Gastrocnemius medialis (tissue), 4 donors: ENCODE measurements at regions not wholly inside any gene's neighbourhood (a gene's known extent, or its start where the extent isn't known, plus 50 kb on each side); places are given as distances from the start of the nearest gene placed in this dataset.

Source experiments
- ATAC-seq, 2 donors: fragments of 150-250 bp; one replicate each; pipeline ENCODE4 v1.9.1; 2016
- DNase-seq, 2 donors: peaks; one replicate each; pipeline ENCODE4 v3.0.0-alpha.2; 2019
- H3K27ac ChIP-seq, 4 donors: fragments of 200-600 bp; sonication (generic); 1 replicate in 1 of 4; 2 replicates in 3 of 4; pipeline ENCODE4 v1.5.1; 2016 to 2018; ENCODE audit warnings: mild to moderate bottlenecking in 2 of 4, moderate library complexity in 1 of 4
- H3K27me3 ChIP-seq, 3 donors: fragments of 200-600 bp; sonication (generic) in 2 of 3; 1 replicate in 1 of 3; 2 replicates in 2 of 3; pipeline versions ENCODE4 v1.5.1 to v1.6.0; 2016 to 2019; ENCODE audit warnings: mild to moderate bottlenecking in 1 of 3, moderate library complexity in 1 of 3
- H3K36me3 ChIP-seq, 2 donors: fragments of 200-600 bp; sonication (generic) in 1 of 2; one replicate each; pipeline ENCODE4 v1.5.1; 2017 to 2018
- H3K4me1 ChIP-seq, 2 donors: fragments of 200-600 bp; sonication (generic) in 1 of 2; one replicate each; pipeline ENCODE4 v1.5.1; 2016 to 2017; ENCODE audit warnings: mild to moderate bottlenecking in 2 of 2
- H3K4me3 ChIP-seq, 4 donors: fragments of 200-600 bp; sonication (generic) in 3 of 4; 1 replicate in 1 of 4; 2 replicates in 3 of 4; pipeline ENCODE4 v1.5.1; 2016 to 2019; ENCODE audit warnings: mild to moderate bottlenecking in 2 of 4
- H3K9me3 ChIP-seq, 3 donors: fragments of 200-600 bp; sonication (generic) in 2 of 3; 1 replicate in 1 of 3; 2 replicates in 2 of 3; pipeline ENCODE4 v1.5.1; 2016 to 2019
- CTCF ChIP-seq, 5 experiments: fragments of 450-650 bp in 3 of 5; fragments of 200-600 bp in 2 of 5; sonication (generic) in 2 of 5; IDR thresholded peaks in 4 of 5; conservative IDR thresholded peaks in 1 of 5; 1 replicate in 4 of 5; 2 replicates in 1 of 5; pipeline ENCODE4 v1.5.1; 2016 to 2019; ENCODE audit warnings: antibody characterized with exemption in 5 of 5, mild to moderate bottlenecking in 3 of 5, moderate library complexity in 3 of 5
- POLR2A ChIP-seq, 2 donors: fragments of 450-650 bp; IDR thresholded peaks; one replicate each; pipeline ENCODE4 v1.6.1; 2017; ENCODE audit warnings: antibody characterized with exemption in 2 of 2, mild to moderate bottlenecking in 2 of 2, moderate library complexity in 2 of 2
- in situ Hi-C, 4 donors: fragments of 200-750 bp; cut with MboI; loops; one replicate each; pipeline versions ENCODE4 v1.15.0 to v1.8.0; 2017; ENCODE audit warnings: low sequenced_read_pairs in 4 of 4
- intact Hi-C: fragments of 100-400 bp; cut with DNase I; formaldehyde crosslinking; loops from one replicate; pipeline ENCODE4 v1.15.1; 2023; ENCODE audit warnings: low total_unique reads

GRCh38 chr11:129729216-129729615 is 86.4 kb upstream of the TMEM45B start:
- DNase-seq (no peak), ATAC-seq (no peak)
- in situ Hi-C loops (loop anchor here in 2 of 4 donors (25.0 kb wide), 1 partner anchor 367 kb away; no protein-coding TSS in a partner anchor), intact Hi-C loops (no loop called here)
- no peaks in the 10 kb centered on the region for H3K9me3 ChIP-seq
- H3K4me3 ChIP-seq = no peak overlapping the region
- TF ChIP-seq CTCF (IDR thresholded peaks at IDR 0.05 in 4 of 5, conservative IDR thresholded peaks at IDR 0.05 in 1 of 5) (no peak), POLR2A (IDR thresholded peaks at IDR 0.05) (no peak)
- H3K36me3 ChIP-seq = no peaks in the 10 kb centered on the region
- no peaks in the 10 kb centered on the region for H3K27me3 ChIP-seq
- H3K4me1 ChIP-seq = no peaks in the 10 kb centered on the region
- H3K27ac ChIP-seq = no peak overlapping the region

- Histone ChIP-seq H3K36me3 (no peaks in the 10 kb centered on the region), H3K4me3 (no peak overlapping the region), H3K27ac (no peak overlapping the region), H3K27me3 (no peaks in the 10 kb centered on the region), H3K9me3 (no peaks in the 10 kb centered on the region), H3K4me1 (no peaks in the 10 kb centered on the region)
- ATAC-seq (no peak), DNase-seq (no peak)
- TF ChIP-seq CTCF (IDR thresholded peaks at IDR 0.05 in 4 of 5, conservative IDR thresholded peaks at IDR 0.05 in 1 of 5) = no peak
- TF ChIP-seq POLR2A (IDR thresholded peaks at IDR 0.05) = no peak
- in situ Hi-C loops (loop anchor here in 2 of 4 donors (25.0 kb wide), 1 partner anchor 368 kb away; no protein-coding TSS in a partner anchor), intact Hi-C loops (no loop called here)
Measured at GRCh38 chr11:129729823-129730222, 85.8 kb upstream of the TMEM45B start.

- intact Hi-C loops = no loop called here
- TF ChIP-seq POLR2A (IDR thresholded peaks at IDR 0.05) (no peak), CTCF (IDR thresholded peaks at IDR 0.05 in 4 of 5, conservative IDR thresholded peaks at IDR 0.05 in 1 of 5) (no peak)
- DNase-seq = no peak
- no peaks in the 10 kb centered on the region for H3K27me3 ChIP-seq
- H3K36me3 ChIP-seq = no peaks in the 10 kb centered on the region
- in situ Hi-C loops = loop anchor here in 2 of 4 donors (25.0 kb wide), 1 partner anchor 369 kb away; no protein-coding TSS in a partner anchor
- H3K27ac ChIP-seq = no peak overlapping the region
- no peaks in the 10 kb centered on the region for H3K9me3 ChIP-seq
- H3K4me3 ChIP-seq = no peak overlapping the region
- ATAC-seq = no peak
- H3K4me1 ChIP-seq = no peaks in the 10 kb centered on the region
Measured at GRCh38 chr11:129731316-129731715, 84.3 kb upstream of the TMEM45B start.

- Histone ChIP-seq H3K27ac (no peak overlapping the region), H3K36me3 (no peaks in the 10 kb centered on the region), H3K4me3 (no peak overlapping the region), H3K4me1 (no peaks in the 10 kb centered on the region), H3K27me3 (no peaks in the 10 kb centered on the region), H3K9me3 (no peaks in the 10 kb centered on the region)
- ATAC-seq = no peak
- in situ Hi-C loops = loop anchor here in 2 of 4 donors (25.0 kb wide), 1 partner anchor 371 kb away; no protein-coding TSS in a partner anchor
- intact Hi-C loops = no loop called here
- DNase-seq = no peak
- TF ChIP-seq POLR2A (IDR thresholded peaks at IDR 0.05) (no peak), CTCF (IDR thresholded peaks at IDR 0.05 in 4 of 5, conservative IDR thresholded peaks at IDR 0.05 in 1 of 5) (no peak)
Measured at GRCh38 chr11:129732941-129733340, 82.7 kb upstream of the TMEM45B start.

GRCh38 chr11:129733384-129733783 is 82.3 kb upstream of the TMEM45B start:
- ATAC-seq (no peak), DNase-seq (no peak)
- H3K9me3 ChIP-seq = no peaks in the 10 kb centered on the region
- no peaks in the 10 kb centered on the region for H3K36me3 ChIP-seq
- no peaks in the 10 kb centered on the region for H3K27me3 ChIP-seq
- intact Hi-C loops = no loop called here
- no peaks in the 10 kb centered on the region for H3K4me1 ChIP-seq
- no peak for TF ChIP-seq CTCF (IDR thresholded peaks at IDR 0.05 in 4 of 5, conservative IDR thresholded peaks at IDR 0.05 in 1 of 5)
- TF ChIP-seq POLR2A (IDR thresholded peaks at IDR 0.05) = no peak
- no peak overlapping the region for H3K4me3 ChIP-seq
- no peak overlapping the region for H3K27ac ChIP-seq
- in situ Hi-C loops = loop anchor here in 2 of 4 donors (25.0 kb wide), 1 partner anchor 371 kb away; no protein-coding TSS in a partner anchor
